ENCODE measurements at regions not wholly inside any gene's neighbourhood (a gene's known extent, or its start where the extent isn't known, plus 50 kb on each side); places are given as distances from the start of the nearest gene placed in this dataset.

- TF ChIP-seq CTCF (IDR thresholded peaks at IDR 0.05), result no peak
- TF ChIP-seq POLR2A (IDR thresholded peaks at IDR 0.05), result no peak
- TF ChIP-seq EP300 (IDR thresholded peaks at IDR 0.05), result no peak
Observed at GRCh38 chr1:4210043-4210442, 310.0 kb upstream of the C1orf174 start.

Measured in tibial nerve (tissue), 4 donors.